DMS153 (cell line): ENCODE measurements at regions not wholly inside any gene's neighbourhood (a gene's known extent, or its start where the extent isn't known, plus 50 kb on each side); places are given as distances from the start of the nearest gene placed in this dataset.

ENCODE experiments used
- DNase-seq: peaks from one replicate; lab custom pipeline; 2025; lab: John Stamatoyannopoulos, UW

DNA sequence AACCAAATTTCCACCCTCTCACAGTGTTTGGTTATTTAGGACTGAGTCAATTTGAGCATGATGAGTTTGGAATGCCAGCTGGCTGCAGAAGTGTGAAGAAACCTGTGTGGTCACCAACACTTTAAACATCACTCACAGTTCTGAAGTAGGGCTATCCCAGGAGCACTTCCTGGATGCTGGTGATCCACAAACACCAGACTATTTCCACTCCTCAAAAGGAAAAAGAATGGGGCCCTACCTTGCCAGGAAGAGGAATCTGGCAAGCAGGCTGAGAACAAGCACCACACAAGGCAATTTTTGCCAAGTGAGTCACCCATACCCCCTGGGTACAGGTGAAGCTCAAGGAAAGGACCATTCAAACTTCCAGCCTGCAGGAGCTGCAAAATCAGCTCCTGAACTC is 294.2 kb upstream of the PTGER4 start:
- DNase-seq, result no peak

DNA sequence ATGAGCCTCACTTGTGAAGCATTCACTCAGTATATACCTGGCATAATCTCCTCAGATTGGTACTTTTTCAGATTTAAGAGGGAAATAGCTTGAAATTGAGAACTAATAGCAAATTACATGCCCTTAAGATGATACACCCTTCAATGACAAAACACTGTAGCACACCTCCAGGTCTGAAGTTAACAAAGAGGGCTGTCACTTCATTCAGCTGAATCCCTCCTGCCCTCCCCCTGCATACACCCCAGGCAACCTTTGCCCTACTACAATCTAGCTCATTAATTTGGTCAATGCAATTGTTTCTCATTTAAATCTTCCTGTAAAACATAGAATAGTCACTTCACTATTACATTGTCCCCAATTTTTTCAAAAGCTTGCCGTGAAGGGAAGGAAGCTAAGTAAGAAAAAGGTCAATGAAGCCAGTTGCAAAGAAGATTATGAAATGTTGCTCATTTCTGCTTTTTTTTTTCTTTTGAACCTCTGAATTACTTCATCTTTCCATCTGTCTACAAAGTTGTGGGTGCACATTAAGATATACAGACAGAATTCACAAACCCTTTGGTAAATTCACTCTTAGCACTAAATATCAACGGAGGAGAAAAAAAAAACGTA is 294.8 kb upstream of the PTGER4 start:
- no peak for DNase-seq

DNA sequence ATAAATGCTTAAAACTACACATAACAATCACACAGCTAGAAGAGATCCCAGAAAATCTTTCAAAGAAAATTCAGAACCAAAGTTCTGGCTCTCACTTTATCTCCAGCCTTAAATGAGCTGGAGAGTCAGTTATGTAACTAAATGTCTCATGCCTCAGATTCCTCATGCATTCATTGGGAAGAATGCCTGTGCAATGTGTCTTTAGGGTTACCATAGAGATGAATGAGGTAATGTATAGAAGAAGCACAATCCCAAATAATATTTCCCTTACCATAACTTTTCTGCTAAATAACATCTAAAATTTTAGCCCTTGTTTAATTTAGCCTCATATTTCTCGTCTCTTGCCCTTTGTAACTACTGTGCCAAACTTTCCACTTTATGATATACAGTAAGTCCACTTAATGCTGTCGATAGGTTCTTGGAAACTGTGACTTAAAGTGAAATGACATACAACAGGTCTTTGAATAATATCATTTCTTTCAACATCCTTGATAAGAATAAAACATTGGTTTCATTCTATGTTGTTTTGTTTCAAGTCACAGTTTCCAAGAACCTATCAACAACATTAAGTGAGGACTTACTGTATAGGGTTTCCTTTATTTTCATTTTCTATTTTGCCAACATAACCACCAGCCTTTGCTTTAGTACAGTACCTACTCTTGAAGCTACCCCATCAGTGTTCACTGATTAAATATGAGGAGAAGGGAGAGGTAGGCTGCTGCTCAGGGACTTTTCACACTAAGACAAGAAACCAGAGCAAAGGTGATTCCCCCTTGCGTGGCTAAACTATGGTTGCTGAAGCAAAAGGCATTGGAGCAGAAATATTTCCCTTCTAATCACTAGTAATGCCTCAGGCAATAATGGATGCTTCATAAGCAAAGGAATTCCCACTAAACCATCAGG is 295.7 kb upstream of the PTGER4 start:
- DNase-seq, result no peak

DNA sequence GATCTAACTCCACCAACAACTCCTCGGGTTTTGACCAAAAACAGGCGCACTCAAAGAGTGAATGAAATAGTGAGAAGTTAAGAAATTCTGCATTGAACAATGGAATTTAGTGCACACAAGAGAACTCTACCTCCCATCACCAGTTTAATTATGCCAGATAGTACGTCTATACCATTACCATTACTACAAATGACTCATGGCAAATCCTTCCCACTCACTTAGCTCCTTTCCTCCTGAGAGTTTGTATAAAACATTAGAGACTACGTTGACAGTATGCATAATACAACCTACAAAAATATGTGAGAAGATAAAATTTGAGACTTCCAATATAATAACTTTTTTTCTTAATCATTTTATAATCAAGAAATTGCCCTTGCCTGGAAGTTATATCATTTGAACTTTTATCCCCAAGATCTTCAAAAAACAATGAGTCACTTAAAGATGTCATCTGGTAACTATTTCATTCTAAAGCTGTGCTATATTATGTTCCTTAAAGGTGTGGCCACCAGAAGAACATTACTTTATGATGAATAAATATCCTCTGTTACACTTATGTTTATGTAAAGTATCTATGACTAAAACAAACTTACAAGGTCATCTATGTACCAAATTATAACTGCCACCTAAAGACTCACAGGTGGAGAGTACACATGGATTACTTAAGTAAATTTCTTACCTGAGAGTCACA is 297.9 kb upstream of the PTGER4 start:
- DNase-seq, result no peak

DNA sequence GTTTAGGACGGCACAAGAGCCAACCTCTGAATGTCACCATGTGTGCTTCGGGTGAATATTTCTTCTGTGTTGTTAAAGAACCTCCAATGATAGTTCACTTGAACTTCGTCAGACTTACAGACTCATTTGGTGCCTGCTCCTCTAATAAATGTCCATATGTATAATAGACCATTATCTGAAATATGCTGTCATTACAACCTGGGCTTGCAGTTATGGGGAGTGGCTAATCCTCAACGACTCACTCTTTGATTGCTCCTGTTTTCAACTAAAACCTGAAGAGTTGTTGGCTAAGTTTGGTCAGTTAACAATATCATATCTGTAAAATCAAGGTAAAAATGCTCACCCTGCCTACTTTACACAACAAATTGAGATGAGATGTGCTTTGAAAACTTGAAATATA is 298.7 kb upstream of the PTGER4 start:
- no peak for DNase-seq

DNA sequence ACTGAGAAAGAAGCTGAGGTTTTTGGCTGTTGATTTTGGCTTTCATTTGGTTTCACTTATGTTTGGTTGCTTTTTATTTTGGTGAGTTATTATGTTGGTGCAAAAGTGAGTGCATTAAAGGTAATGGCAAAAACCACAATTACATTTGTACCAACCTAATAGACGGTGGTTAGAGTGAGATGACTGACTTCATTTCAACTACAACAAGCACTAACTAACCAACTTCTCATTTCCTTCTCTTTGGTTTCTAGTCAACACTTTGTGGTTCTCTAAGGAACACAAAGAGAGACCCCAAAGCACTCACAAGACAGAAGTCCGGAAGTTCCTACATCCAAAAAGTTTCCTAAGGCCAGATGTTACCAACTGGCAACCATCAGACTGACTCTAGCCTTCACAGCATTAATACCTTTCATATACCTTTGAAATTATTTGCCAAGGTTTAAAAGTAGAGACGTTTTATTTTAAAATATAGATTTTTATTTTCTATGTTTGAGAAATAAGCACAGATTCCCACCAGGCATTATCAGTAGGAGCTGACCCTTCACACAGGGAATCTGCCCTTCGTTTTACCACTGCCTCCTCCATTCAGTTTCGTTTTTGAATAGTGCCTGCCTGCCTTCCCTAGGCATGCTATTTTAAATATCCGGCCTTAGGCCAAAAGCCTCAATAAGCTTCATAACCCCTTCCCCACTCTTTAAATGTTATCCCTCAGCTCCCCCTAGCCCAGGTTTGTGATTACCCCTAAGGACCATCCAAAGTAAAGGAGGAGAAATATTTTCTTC is 301.1 kb upstream of the PTGER4 start:
- no peak for DNase-seq

DNA sequence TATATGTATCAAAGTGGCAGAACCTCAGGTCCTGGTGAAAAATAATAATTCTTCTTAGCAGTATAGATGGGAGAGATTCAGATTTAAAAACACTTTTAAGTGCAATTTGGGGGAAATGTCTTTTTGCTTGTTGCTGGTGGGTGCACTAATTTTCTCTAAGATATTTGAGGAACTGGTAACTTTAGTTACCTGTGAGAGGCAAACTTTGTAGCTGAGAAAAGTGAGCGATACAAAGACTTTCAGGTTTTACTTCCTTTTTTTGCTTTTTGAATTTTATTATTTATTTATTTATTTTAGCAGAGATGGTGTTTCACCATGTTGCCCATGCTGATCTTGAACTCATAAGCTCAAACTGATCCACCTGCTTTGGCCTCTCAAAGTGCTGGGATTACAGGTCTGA is 303.1 kb upstream of the PTGER4 start:
- no peak for DNase-seq

DNA sequence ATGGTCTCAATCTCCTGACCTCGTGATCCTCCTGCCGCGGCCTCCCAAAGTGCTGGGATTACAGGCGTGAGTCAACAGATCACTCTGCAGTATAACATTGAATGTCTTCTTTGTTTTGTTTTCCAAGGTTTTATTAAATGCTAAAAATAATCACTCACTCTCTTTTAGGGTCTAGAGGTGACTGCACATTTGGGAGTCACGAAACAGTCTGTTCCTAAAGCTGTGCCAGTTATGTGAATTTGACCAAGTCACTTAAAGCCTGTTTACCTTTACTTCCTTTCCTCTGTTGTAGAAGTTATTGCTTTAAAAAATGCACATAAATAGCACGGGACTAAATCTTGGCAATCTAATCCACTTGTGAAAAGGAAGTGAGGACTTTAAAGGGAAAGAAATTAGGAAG is 304.9 kb upstream of the PTGER4 start:
- DNase-seq, result no peak

DNA sequence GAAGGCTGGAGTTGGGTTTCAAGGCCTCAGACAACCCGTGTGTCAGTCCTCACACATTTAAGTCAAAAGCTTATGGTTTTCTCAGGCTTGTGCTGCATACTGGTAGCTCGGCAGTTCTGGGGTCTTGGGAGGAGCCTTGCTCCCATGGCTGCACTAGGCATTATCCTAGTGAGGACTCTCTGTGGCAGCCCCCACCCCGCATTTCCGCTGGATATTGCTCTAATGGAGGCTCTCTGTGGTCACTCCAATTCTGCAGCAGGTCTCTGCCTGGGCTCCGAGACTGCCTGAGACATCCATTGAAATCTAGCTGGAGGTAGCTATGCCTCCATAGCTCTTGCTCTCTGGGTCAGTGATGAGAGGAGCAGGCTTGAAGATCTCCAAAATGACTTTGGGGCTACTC is 311.5 kb upstream of the PTGER4 start:
- DNase-seq, result no peak

DNA sequence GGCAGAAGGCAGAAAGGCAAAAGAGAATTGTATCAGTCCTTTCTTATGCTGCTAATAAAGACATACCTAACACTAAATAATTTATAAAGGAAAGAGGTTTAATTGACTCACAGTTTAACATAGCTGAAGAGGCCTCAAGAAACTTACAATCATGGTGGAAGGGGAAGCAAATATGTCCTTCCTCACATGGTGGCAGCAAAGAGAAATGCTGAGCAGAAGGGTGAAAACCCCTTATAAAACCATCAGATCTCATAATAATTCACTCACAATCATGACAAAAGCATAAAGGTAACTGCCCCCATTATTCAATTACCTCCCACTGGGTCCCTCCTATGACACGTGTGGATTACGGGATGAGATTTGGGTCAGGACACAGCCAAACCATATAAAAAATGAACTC is 312.5 kb upstream of the PTGER4 start:
- DNase-seq, result no peak

DNA sequence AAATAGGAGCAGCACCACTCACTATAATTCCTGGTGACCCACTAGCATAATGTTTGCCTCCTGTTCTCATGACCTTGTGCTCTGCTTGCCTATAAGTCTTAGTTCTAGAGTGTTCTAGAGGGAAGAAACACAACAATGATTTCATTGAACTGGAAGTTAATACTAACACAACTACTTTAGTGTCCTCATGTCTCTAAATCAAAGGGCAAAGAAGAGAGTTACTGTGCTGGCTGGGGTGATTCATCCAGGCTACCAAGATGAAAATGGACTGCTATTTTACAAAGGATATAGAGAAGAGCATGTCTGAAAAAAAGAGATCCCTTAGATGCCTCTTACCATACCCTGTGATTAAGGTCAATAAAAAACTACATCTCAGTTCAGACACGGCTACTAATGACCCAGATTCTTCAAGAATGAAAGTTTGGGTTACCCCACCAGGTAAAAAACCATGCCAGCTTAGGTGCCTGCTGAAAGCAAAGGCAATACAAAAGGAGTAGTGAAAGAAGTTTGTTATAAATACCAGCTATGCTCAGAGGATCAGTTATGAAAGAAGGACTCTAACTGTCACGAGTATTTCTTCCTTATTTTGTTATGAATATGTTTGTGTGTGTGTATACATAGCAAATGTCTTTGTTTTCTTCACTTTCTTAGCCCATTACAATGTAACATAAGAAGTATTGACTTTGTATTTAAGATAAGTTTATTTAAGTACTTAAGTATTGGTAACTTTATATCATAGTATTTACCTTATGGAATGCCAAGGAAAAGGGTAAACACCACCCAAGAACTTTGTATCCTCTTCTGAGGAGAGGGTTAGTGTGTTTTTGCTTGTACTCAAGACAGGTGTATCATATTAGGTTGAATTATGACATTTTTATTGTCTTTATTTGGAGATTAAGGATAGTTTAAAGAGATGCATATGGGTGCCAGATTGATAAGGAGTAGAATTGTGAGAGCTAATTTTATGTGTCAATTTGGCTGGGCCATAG is 314.1 kb upstream of the PTGER4 start:
- no peak for DNase-seq

DNA sequence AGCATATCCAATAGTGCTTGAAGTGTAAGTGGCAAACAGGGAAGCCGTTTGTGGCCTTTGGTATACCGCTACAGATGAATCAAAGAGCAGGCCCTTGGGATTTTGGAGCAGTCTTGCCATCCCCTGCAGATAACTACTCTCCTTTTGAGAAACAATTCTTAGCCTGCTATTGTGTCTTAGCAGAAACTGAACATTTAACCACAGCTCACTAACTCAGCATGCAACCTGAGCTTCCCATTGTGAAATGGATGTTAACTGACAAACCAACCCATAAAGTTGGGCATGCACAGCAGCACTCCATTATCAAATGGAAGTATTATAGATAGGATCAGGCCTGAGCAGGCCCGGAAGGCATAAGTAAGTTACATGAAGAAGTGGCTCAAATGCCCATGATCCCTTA is 315.3 kb upstream of the PTGER4 start:
- no peak for DNase-seq

DNA sequence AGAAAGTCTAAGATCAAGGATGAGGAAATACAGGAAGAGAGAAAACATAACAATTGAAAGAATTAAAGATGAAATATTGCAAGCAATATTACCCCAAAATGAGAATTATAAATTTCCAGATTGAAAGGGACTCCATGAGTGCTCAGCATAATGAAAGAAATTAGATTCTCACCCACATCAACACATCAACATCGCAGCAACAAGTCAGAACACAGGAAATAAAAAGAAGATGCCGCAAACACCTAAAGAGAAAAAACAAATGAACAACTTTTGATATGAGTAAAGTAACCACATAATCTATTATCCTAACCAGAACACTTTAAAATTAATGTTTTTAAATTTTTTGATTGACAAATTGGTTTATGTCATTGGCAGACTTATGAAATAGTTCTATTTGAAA is 318.3 kb upstream of the PTGER4 start:
- no peak for DNase-seq

DNA sequence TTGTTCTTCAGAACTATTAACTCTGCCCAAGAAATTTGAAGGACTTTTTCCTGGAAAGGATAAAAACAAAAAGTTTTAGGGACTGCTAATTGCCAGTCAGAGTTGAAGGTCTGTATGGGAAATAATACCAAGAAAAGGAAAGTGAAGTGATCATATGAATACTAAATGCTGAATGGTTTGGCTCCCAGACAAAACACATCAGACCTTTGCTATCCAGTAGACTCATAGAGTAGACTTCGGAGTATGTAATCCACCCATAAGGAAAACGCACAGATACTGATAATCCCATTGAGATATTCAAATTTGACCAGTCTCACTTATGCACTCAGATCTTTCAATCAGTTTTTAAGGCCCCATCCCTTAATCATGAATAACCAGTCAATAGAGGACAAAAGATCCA is 319.0 kb upstream of the PTGER4 start:
- no peak for DNase-seq

DNA sequence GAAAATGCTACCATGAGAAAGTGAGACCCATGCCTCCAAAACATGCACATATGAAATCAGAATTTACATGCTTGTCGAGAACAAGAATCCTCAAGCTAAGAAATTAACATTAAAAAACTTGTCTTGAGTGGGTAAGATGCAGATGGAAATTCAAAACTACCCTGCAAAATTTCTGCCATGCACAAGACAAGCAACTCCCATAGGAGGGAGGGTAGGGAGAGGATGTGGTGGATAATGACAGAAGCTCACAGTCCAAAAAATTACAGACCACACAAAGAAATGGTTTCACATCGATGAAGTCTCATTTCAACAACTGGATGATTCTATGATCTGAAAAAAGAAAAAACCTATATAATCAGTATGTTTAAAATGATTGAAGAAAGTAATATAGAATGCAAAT is 319.9 kb upstream of the PTGER4 start:
- DNase-seq, result no peak

DNA sequence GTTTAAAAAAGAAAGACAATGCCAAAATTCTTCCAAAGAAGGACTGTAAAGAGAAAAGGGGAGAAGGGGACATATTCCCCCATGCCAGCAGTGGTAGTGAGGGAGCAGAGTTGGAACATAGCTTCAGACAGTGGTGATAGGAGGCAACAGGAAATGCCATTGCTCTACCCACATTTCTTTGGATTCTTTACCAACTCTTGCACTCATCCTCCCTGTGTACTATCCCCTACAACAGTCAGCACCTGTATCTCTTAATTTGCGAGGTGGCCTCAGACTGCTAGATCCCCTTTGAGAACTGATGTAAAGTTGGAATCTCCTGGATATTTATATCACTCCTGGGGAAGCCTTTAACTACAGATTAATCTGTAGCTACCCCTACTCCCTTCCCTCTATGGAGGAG is 320.6 kb upstream of the PTGER4 start:
- DNase-seq, result no peak

DNA sequence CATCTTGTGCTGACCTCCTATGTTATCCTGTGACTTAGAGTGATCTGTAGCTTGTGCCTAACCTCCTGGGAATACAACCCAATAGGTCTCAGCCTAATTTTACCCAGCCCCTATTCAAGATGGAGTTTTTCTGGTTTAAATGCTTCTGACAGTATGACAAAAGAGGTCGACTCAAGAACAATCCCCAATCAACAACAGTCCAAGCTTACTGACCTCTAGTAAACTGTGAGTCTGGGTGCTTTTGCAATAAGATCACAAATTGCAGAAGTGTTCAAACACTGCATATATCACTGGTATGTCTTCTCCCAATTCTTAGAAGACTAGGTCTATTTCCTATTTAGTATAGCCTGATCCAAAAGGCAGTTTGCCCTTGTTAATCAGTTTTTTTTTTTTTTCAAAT is 323.5 kb upstream of the PTGER4 start:
- no peak for DNase-seq

DNA sequence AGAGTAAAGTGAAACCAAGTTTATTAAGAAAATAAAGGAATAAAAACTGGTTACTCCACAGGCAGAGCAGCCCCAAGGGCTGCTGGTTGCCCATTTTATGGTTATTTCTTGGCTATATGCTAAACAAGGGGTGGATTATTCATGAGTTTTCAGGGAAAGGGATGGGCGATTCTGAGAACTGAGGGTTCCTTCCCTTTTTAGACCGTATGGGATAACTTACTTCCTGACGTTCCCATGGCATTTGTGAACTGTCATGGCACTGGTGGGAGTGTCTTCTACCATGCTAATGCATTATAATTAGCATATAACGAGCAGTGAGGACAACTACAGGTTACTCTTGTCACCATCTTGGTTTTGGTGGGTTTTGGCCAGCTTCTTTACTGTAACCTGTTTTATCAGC is 323.9 kb upstream of the PTGER4 start:
- no peak for DNase-seq

DNA sequence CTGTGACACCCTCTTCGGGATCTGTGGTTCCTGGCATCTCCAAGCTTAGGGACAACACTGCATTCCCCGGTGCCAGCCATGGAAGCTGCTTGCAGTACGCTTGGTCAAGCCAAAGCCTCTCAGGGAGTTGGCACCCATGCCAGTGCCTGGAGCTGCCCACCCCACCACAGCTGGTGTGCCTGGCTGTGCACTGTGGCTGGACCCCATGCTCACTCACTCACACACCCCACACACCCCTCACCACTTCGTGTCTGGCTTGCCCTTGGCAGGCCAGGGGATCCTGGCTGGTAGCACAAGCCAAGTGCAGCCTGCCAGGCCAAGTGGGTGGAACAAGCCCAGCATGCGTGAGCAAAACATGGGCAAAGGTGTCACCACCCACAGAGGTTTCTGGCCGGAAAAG is 324.5 kb upstream of the PTGER4 start:
- no peak for DNase-seq

DNA sequence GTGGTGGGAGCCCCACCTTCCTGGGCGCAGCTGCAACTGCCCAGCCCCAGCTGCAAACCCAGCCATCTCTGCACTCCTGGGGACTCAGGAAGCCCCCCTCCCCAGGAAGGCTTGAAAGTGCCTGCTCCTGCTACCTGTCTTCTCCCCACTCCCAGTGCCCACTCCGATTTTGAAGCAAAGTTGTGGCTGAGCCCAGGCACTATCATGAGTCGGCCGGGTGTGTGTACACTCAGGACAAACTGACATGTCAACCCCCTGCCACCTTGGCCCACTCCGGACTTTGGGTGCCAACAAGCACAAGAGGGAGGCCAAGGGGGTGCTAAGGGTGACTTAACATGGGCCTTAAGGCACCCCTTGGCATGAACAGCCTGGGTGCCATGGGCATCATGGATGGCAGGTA is 325.5 kb upstream of the PTGER4 start:
- no peak for DNase-seq

DNA sequence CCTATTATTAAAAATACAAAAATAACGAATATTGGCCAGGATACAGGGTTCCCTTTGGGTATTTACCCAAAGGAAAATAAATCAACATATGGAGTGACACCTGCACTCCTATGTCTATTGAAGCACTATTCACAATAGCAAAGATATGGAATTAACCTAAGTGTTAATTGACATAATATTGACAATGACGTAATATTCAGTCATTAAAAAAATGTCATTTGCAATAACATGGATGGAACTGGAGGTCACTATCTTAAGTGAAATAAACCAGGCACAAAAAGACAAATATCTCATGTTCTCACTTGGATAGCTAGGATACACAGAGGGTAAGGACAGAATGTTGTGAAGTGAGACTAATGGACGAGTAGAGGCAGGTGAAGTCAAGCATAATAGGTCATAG is 326.3 kb upstream of the PTGER4 start:
- DNase-seq, result peak; percentile 7
